GM21619 (cell line): ENCODE measurements at regions not wholly inside any gene's neighbourhood (a gene's known extent, or its start where the extent isn't known, plus 50 kb on each side); places are given as distances from the start of the nearest gene placed in this dataset.
"Not testable (repeated sequence)": the region's sequence is repeated elsewhere in the genome, so short reads cannot be mapped to it uniquely, and the experiment has no call there.

Experiments used
- ATAC-seq: cut with Tn5 transposase; IDR thresholded peaks from one replicate; pipeline ENCODE4 v1.9.1; 2021; ENCODE audit not compliant: unreplicated experiment

DNA sequence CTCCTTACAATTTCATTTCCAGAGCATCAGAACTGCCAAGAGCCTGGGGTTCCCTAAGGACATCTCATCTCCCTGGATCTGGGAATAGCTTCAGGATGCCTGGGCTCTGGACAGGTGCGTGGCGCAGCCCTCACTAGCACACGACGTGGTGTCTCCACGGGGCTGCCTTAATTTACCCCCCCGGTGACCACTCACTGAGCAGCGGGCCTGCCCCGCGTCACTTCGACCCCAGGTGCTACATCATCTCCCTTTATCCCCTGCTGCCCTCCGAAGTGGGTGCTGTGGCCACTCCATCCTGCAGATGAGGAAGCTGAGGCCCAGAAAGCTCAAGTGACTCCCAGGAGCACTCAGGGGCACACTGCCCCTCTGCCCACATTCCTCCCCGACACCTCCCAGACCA is 177.8 kb upstream of the SFSWAP start:
- no peak for ATAC-seq

DNA sequence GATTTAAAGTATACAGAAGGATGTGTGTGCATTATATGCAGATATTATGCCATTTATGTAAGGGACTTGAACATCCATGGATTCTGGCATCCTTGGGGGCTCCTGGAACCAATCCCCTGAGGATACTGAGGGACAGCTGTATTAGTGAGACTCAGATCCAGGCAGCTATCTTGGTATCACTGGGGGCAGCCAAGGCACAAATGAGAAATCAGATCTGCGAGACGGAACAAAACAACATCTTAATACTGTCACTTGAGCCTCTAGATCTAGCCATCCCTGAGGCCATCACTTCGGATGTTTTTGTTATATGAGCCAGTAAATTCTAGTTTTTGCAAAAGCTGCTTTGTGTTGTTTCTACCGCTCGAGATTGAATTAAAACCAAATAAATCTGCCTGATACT is 175.1 kb upstream of the SFSWAP start:
- no peak for ATAC-seq

DNA sequence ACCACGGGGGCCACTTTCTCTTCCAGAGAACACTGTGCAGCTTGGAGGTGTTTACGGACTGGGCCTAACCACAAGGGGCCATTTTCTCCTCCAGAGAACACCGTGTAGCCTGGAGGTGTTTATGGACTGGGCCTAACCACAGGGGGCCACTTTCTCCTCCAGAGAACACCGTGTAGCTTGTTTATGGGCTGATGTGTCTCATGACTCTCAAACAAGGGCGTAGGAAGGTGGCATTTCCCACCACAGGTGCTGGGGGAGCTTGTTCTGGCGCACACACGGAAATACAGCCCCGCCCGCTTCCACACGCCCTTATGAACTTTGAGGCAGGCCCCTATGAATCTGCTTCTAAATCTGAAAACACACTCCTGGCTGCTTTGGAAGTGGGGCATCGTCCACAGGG is 174.6 kb upstream of the SFSWAP start:
- no peak for ATAC-seq

DNA sequence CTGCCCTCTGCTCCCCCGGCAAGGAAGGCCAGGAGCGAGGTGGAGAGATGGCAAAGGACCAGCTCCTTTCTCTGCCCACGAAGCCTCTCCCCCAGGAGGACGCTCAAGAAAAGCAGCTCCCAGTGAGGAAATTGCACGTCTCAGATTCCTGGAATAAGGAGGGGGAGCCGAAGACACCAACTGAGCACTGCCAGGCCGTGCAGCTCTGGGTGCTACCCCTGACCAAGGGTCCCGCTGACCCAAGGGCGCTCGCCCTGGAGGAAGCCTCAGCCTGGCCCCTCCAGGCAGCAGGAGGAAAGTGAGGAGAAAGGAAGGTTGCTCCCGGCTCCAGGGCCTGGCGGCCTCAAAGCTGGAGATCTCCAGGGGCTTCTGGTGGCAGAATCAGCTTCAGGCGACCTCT is 174.1 kb upstream of the SFSWAP start:
- ATAC-seq, result no peak

- ATAC-seq, result no peak
Measured at GRCh38 chr12:131537267-131537958, 173.5 kb upstream of the SFSWAP start.

GRCh38 chr12:131539381-131539780 is 171.5 kb upstream of the SFSWAP start:
- ATAC-seq, result no peak

DNA sequence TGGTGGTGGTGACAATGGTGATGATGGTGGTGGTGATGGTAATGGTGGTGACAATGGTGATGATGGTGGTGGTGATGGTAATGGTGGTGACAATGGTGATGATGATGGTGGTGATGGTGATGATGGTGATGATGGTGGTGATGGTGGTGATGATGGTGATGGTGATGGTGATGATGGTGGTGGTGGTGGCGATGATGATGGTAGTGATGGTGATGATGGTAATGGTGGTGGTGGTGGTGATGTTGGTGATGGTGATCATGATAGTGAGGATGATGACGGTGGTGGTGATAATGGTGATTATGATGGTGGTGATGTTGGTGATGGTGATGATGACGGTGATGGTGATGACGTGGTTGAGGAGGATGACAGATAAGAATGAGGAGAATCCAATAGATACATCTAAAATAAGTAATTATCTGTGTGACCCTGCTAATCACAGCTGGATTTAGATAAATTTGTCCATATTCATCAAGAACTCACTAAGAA is 170.7 kb upstream of the SFSWAP start:
- ATAC-seq, result no peak

DNA sequence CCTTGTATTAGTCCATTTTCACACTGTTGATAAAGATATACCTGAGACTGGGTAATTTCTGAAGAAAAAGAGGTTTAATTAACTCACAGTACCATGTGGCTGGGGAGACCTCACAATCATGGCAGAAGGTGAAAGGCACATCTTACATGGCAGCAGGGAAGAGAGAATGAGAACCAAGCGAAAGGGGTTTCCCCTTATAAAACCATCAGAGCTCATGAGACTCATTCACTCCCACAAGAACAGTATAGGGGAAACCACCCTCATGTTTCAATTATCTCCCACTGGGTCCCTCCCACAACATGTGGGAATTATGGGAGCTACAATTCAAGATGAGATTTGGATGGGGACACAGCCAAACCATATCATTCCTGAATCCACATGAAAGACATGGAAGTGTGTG is 169.4 kb upstream of the SFSWAP start:
- not testable (repeated sequence) for ATAC-seq

DNA sequence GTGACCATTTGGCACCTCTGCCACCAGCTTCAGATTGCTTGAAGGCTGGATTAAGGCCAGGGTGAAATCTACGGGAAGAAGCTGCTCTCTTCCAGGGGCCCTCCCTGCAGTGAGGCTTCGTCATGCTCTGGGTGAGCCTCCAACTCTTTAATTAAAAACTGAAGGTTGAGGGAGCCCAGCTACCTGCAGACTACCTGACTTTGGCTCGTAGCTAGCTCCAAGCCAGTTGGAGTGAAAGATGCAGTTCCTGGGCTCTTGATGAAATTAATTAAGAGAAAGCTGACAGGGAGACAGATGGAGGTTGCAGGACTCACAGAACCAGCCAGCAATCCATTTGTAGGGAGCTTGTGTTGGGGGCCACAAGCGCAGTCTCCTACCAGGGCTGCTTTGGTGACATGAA is 168.5 kb upstream of the SFSWAP start:
- no peak for ATAC-seq

GRCh38 chr12:131543040-131543439 is 167.8 kb upstream of the SFSWAP start:
- ATAC-seq, result no peak

GRCh38 chr12:131547555-131547954 is 163.3 kb upstream of the SFSWAP start:
- no peak for ATAC-seq

DNA sequence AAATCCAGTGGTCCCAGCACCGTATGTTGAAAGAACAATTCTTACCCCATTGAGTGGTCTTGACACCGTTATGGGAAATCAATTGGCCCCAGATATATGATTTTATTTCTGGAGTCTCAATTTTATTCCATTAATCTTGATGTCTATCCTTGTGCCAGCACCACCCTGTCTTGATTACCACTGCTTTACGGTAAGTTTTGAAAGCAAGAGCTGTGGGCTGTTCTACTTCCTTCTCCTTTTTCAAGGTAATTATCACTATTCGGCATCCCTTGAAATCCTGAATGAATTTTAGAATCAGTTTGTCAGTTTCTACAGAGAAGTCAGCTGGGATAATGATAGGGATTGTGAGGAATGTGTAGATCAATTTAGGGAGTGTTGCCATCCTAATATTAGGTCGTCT is 160.8 kb upstream of the SFSWAP start:
- ATAC-seq, result no peak

DNA sequence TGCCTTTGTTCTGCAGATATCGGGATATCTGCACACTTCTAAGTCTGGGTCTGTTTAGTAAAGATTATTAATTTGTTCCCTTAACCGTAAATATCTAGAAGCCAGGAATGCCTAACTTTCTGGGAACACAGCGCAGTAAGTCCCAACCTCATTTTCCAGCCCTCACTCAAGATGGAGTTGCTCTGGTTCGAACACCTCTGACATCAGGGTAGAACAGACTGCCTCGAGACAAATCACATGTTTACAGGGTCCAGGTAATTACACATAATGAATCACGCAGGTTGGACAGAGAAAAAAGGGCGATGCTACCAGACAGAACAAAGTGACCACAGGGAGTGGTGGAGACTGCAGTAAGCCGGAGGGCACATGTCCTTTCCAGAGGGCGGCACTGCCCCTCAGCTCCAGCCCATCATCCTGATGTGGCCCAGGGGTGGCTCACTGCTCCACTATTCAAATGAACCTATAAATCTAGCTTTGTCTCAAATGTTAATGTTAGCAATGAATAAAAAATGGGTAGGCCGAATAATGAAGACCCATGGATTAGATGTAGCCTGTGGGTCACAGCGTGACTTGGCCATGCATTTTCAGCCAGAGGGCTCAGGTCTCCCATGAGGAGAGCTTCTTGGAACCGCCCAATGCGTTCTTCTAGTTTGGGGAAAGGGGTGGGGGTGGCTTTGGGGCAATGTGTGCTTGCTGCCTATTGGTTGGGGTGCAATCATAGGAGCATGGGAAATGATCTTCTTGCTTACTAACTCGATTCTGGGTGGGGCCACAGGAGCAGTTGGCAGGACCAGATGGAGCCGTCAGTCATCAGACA is 159.0 kb upstream of the SFSWAP start:
- no peak for ATAC-seq

- no peak for ATAC-seq
Measured at GRCh38 chr12:131552492-131552863, 158.4 kb upstream of the SFSWAP start.

DNA sequence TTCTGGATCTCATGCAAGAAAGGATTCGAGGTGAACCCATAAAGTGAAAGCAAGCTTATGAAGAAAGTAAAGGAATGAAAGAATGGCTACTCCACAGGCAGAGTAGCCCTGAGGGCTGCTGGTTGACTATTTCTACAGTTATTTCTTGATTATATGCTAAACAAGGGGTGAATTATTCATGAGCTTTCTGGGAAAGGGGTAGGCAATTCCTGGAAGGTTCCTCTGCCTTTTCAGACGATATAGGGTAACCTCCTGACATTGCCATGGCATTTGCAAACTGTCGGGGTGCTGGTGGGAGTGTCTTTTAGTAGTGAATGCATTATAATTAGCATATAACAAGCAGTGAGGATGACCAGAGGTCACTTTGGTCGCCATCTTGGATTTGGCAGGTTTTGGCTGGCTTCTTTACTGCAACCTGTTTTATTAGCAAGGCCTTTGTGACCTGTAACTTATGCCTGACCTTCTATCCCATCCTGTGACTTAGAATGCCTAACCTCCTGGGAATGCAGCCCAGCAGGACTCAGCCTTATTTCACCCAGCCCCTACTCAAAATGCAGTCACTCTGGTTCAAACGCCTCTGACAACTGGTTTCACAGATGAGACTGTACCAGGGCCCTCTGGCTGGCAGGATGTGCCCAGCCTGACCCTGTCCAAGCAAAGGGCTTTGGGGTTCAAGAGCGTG is 157.7 kb upstream of the SFSWAP start:
- ATAC-seq, result no peak

DNA sequence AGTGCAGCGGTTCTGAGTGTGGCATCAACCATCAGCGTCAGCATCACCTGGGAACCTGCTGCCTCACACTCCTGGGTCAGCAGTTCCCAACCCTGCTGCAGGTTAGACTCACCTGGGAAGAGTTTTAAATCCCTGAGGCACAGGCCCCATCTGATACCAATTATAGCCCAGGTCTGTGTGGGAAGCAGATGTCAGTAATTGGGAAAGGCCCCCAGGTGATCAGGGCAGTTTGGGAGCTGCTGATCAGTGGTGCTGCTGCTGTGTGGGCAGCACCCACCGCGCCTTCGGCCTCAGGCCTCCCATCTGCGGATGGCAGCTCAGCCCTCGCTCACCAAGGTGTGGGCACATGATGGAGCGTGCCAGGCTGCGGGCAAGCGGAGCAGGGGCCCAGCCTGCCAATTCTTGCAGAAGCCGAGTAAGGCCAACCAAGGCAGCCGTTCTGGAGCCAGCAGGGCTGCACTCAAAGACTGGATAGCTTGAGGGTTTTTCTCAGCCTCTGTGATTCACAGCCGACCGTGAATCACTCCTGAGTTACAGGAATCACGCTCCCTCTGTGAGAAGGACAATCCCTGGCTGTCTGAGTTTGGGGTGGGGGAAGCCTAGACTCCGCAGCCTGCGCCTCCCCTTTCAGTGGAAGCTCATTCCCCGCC is 155.6 kb upstream of the SFSWAP start:
- ATAC-seq, result no peak

DNA sequence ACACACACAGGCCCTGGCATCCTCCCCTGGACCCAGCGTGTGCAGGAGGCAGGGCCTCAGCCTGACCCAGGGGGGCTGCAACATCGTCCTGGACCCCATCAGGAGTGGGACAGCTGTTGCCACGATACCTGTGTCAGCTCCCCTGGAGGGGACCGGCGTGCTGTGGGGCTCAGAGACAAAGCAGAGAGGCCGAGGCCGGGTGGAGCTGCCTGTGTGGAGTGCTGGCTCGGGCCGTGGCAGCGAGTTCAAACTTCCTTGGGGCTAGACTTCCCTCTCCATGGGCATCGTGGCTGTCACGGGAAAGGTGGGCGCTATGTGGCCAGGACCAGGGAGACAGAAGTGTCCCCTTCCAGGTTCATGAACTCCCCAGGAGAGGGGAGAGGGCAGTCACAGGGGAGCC is 155.0 kb upstream of the SFSWAP start:
- ATAC-seq, result no peak

DNA sequence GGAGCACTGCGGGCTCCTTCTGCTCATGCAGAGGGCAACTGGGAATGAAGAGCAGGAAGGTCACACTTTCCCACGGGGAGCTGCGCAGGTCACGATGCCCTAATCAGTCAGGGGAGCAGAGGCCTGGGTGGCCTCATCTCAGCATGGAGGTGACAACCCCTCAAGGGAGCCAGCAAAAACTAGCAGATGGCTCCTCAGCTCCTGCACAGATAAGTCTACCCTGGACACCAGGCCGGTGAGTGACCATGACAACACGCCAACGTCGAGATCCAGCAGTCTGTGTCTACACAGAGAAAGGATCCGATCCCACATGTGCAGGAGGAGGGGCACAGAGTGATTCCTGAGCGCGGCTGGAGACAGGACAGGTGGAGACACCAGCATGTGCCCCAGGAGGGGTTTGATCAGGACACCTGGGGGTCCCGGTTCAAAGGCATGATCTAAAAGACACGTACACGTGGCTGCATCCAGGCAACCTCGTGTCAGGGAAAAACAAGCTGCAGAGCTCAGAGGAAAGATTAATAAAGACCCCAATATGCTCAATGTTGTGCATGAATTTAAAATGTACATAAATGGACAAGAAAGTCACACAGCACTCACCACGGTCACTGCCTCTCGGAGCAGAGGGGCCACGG is 153.7 kb upstream of the SFSWAP start:
- no peak for ATAC-seq

GRCh38 chr12:131559517-131560516 is 151.1 kb upstream of the SFSWAP start:
- ATAC-seq, result no peak

DNA sequence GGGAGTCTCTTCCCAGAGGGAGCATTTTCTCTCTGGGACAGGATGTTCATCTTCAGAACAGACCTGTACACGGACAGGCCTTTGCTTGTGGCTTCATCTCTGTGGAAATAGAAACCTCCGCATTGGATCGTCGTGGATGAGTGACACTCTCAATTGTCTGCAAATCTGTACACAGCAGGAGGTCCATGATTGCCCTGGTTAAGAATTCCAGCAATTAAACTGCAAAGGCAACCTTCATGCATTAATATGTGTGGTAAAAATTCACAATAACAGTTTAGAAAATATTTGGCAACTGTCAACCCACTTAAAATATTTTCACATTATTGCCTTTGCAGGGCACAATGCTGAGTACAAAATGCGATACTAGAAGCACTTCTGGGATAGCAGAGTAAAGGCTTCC is 149.8 kb upstream of the SFSWAP start:
- ATAC-seq, result no peak
